ENCODE measurements at regions not wholly inside any gene's neighbourhood (a gene's known extent, or its start where the extent isn't known, plus 50 kb on each side); places are given as distances from the start of the nearest gene placed in this dataset.
A peak's percentile ranks its signal among the peaks of the same experiment; 100 is the strongest.
"Not testable (repeated sequence)": the region's sequence is repeated elsewhere in the genome, so short reads cannot be mapped to it uniquely, and the experiment has no call there.

DNA sequence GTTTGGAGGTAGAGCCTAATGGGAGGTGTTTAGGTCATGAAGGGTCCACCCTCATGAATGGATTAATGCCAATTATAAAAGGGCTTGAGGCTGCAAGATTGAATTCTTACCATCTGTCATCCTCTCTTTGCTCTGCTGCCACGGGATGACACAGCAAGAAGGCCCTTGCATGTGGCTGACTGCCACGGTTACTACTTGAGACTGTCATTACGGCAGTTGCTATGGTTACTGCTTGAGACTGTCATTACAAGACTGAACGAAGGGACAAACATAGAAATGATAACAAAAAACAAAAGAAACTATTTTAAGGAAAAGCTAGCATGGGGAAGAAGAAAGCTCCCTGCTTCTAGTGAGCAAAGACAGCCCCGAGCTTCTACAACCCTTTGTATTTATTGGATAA is 715.0 kb downstream of the TFAP2A start:
- no peaks in the 10 kb centered on the region for H3K9me3 ChIP-seq (ENCODE audit: low read depth, low read length, poor library complexity, severe bottlenecking)
- no TSS peak for BruUV-seq (replicated peaks)
- H3K36me3 ChIP-seq (ENCODE audit: insufficient read depth, low read length, poor library complexity, severe bottlenecking) = no peaks in the 10 kb centered on the region
- no peaks in the 10 kb centered on the region for H3K4me1 ChIP-seq (ENCODE audit: insufficient read depth, low read length, poor library complexity, severe bottlenecking)
- peak; percentile 12 for DNase-seq (ENCODE audit: low spot score)
- H3K4me3 ChIP-seq (ENCODE audit: low read depth, low read length, poor library complexity, severe bottlenecking) = no peak overlapping the region
- TF ChIP-seq EZH2 (IDR thresholded peaks at IDR 0.05; ENCODE audit: borderline replicate concordance, low read depth, low read length, poor library complexity, severe bottlenecking) = no peak
- TF ChIP-seq, protein P1, sequence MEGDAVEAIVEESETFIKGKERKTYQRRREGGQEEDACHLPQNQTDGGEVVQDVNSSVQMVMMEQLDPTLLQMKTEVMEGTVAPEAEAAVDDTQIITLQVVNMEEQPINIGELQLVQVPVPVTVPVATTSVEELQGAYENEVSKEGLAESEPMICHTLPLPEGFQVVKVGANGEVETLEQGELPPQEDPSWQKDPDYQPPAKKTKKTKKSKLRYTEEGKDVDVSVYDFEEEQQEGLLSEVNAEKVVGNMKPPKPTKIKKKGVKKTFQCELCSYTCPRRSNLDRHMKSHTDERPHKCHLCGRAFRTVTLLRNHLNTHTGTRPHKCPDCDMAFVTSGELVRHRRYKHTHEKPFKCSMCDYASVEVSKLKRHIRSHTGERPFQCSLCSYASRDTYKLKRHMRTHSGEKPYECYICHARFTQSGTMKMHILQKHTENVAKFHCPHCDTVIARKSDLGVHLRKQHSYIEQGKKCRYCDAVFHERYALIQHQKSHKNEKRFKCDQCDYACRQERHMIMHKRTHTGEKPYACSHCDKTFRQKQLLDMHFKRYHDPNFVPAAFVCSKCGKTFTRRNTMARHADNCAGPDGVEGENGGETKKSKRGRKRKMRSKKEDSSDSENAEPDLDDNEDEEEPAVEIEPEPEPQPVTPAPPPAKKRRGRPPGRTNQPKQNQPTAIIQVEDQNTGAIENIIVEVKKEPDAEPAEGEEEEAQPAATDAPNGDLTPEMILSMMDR (conservative IDR thresholded peaks at IDR 0.05; ENCODE audit: low read depth, low read length) = no peak
- CTCF ChIA-PET = no interaction called here
- intact Hi-C loops (cut with micrococcal nuclease; ENCODE audit: unreplicated experiment) = no loop called here
- POLR2A ChIA-PET (ENCODE audit: low non-redundant PET) = no interaction called here
- no peaks in the 10 kb centered on the region for H3K27me3 ChIP-seq (replicated peaks; ENCODE audit: insufficient read depth, low read depth, low read length, poor library complexity)
- no peak overlapping the region for H3K27ac ChIP-seq (ENCODE audit: low read depth, low read length, poor library complexity, severe bottlenecking)

DNA sequence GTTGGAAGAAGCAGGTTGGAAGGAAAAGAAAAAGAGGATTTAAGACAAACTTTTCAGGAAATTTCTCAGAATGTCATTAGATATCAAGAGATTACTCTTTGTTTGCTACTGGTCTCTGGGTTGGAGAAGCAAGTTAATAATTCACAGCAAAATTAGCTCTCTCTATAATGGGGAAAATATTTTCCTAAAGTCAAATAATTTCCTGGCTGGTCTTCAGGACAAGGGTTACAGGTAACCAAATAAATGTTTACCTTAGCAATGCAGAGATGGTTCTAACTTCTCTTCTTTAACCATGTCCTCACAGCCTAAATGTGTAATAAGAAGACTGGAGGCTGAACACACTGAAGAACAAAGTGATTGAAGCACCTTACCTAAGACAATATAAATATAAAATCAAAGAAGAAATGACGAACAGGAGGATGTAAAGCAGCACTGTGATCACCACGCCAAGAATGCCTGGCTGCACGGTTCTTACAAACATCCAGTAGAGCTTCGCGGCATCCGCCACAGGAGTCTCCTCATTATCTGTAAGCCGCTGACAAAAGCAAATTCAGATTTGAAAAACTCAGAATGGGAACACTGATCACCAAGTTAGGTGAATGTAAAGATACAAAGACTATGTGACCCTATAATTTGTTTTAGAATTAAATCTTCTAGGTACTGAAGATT is 717.5 kb downstream of the TFAP2A start:
- intact Hi-C loops (cut with micrococcal nuclease; ENCODE audit: unreplicated experiment) = no loop called here
- H3K4me1 ChIP-seq (ENCODE audit: insufficient read depth, low read length, poor library complexity, severe bottlenecking) = no peaks in the 10 kb centered on the region
- no TSS peak for BruUV-seq (replicated peaks)
- TF ChIP-seq, protein P1 (conservative IDR thresholded peaks at IDR 0.05; ENCODE audit: low read depth, low read length) = no peak
- TF ChIP-seq EZH2 (IDR thresholded peaks at IDR 0.05; ENCODE audit: borderline replicate concordance, low read depth, low read length, poor library complexity, severe bottlenecking) = no peak
- no peak for DNase-seq (ENCODE audit: low spot score)
- no peaks in the 10 kb centered on the region for H3K27me3 ChIP-seq (replicated peaks; ENCODE audit: insufficient read depth, low read depth, low read length, poor library complexity)
- no peak overlapping the region for H3K4me3 ChIP-seq (ENCODE audit: low read depth, low read length, poor library complexity, severe bottlenecking)
- H3K27ac ChIP-seq (ENCODE audit: low read depth, low read length, poor library complexity, severe bottlenecking) = no peak overlapping the region
- CTCF ChIA-PET = no interaction called here
- no peaks in the 10 kb centered on the region for H3K9me3 ChIP-seq (ENCODE audit: low read depth, low read length, poor library complexity, severe bottlenecking)
- POLR2A ChIA-PET (ENCODE audit: low non-redundant PET) = no interaction called here
- no peaks in the 10 kb centered on the region for H3K36me3 ChIP-seq (ENCODE audit: insufficient read depth, low read length, poor library complexity, severe bottlenecking)

DNA sequence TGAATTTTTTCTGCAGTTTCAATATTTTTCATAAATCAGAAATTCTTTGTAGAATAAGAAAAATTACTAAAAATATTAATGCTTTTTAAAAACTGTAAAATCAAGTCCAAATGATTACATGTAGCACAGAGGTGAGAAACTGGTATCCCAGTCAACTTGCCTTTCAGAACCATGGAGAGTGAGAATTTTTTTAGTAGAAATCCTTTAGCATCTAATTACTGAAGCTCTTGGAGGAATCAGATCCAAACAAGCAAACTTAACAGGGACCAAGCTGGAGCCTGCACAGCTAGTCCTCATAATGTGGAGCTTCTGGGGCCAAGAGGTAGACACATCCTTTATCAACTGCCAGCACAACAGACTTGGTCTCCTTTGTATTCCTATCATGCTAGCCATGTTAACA is 724.5 kb downstream of the TFAP2A start:
- no peak for DNase-seq (ENCODE audit: low spot score)
- Histone ChIP-seq H3K9me3 (ENCODE audit: low read depth, low read length, poor library complexity, severe bottlenecking) (no peaks in the 10 kb centered on the region), H3K36me3 (ENCODE audit: insufficient read depth, low read length, poor library complexity, severe bottlenecking) (no peaks in the 10 kb centered on the region), H3K27ac (ENCODE audit: low read depth, low read length, poor library complexity, severe bottlenecking) (no peak overlapping the region), H3K4me3 (ENCODE audit: low read depth, low read length, poor library complexity, severe bottlenecking) (no peak overlapping the region), H3K4me1 (ENCODE audit: insufficient read depth, low read length, poor library complexity, severe bottlenecking) (no peaks in the 10 kb centered on the region), H3K27me3 (replicated peaks; ENCODE audit: insufficient read depth, low read depth, low read length, poor library complexity) (no peaks in the 10 kb centered on the region)
- intact Hi-C loops (cut with micrococcal nuclease; ENCODE audit: unreplicated experiment) = no loop called here
- TF ChIP-seq, protein P1 (conservative IDR thresholded peaks at IDR 0.05; ENCODE audit: low read depth, low read length) = no peak
- TF ChIP-seq EZH2 (IDR thresholded peaks at IDR 0.05; ENCODE audit: borderline replicate concordance, low read depth, low read length, poor library complexity, severe bottlenecking) = no peak
- CTCF ChIA-PET = no interaction called here
- BruUV-seq (replicated peaks) = no TSS peak
- POLR2A ChIA-PET (ENCODE audit: low non-redundant PET) = no interaction called here

DNA sequence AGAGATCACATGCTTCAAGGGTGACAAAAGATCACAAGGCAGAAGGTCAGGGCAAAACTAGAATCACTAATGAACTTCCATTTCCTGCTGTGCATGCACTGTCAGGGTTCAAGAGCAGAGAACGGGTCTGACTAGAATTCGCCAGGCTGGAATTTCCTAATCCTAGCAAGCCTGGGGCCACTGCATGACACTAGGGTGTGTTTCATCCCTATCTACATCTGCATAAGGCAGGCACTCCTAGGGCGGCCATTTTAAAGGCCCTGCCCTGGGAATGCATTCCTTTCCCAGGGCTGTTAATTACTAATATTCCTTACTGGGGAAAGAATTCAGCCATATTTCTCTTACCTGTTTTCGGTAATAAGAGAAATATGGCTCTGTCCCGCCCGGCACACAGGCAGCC is 734.1 kb downstream of the TFAP2A start:
- DNase-seq (ENCODE audit: low spot score); intact Hi-C loops (cut with micrococcal nuclease; ENCODE audit: unreplicated experiment); BruUV-seq (replicated peaks); H3K27ac ChIP-seq (ENCODE audit: low read depth, low read length, poor library complexity, severe bottlenecking); CTCF ChIA-PET; POLR2A ChIA-PET (ENCODE audit: low non-redundant PET); H3K4me3 ChIP-seq (ENCODE audit: low read depth, low read length, poor library complexity, severe bottlenecking); H3K36me3 ChIP-seq (ENCODE audit: insufficient read depth, low read length, poor library complexity, severe bottlenecking); H3K27me3 ChIP-seq (replicated peaks; ENCODE audit: insufficient read depth, low read depth, low read length, poor library complexity); H3K4me1 ChIP-seq (ENCODE audit: insufficient read depth, low read length, poor library complexity, severe bottlenecking); H3K9me3 ChIP-seq (ENCODE audit: low read depth, low read length, poor library complexity, severe bottlenecking): not testable (repeated sequence)

Data from A673 (cell line).